ENCODE measurements at regions not wholly inside any gene's neighbourhood (a gene's known extent, or its start where the extent isn't known, plus 50 kb on each side); places are given as distances from the start of the nearest gene placed in this dataset.

GRCh38 chr18:22110461-22110924 is 58.9 kb upstream of the GATA6 start:
- Histone ChIP-seq H2BK5ac (ENCODE audit: low read depth, low read length, poor library complexity, severe bottlenecking) (no peak overlapping the region), H4K91ac (ENCODE audit: insufficient read depth, low read depth, low read length) (no peak overlapping the region), H2AK9ac (replicated peaks; ENCODE audit: low read depth, low read length, poor library complexity) (no peak overlapping the region), H4K20me1 (ENCODE audit: insufficient read depth, low read length) (no peaks in the 10 kb centered on the region), H2BK20ac (ENCODE audit: low read depth, low read length) (no peak overlapping the region), H3K9me1 (ENCODE audit: insufficient read depth, low read length) (no peaks in the 10 kb centered on the region), H3K9ac (ENCODE audit: low read depth, low read length) (no peak overlapping the region), H3K4me3 (ENCODE audit: insufficient read depth, low read depth, low read length) (no peak overlapping the region), H3K23ac (ENCODE audit: low read depth, low read length) (no peak overlapping the region), H4K5ac (ENCODE audit: low read depth, low read length) (no peak overlapping the region), H4K8ac (ENCODE audit: low read depth in 2 of 2, low read length in 2 of 2) (no peak overlapping the region), H2AFZ (replicated peaks; ENCODE audit: low read length, poor library complexity) (no peak overlapping the region), H3K56ac (ENCODE audit: extremely low read depth, insufficient read depth, low read length) (no peak overlapping the region), H2BK120ac (ENCODE audit: low read depth, low read length) (no peak overlapping the region), H3K27me3 (ENCODE audit: control insufficient read depth, insufficient read depth, low read length) (peaks cover 22% of the 10 kb centered on the region), H3K4me2 (ENCODE audit: low read depth, low read length) (no peak overlapping the region), H3K9me3 (ENCODE audit: control insufficient read depth, insufficient read depth, low read length) (no peaks in the 10 kb centered on the region), H3K27ac (ENCODE audit: insufficient read depth, low read length) (no peak overlapping the region), H3K79me1 (ENCODE audit: low read depth in 1 of 2, low read length in 2 of 2) (no peaks in the 10 kb centered on the region), H3K4me1 (ENCODE audit: control insufficient read depth, insufficient read depth, low read length) (no peaks in the 10 kb centered on the region), H3K36me3 (ENCODE audit: control insufficient read depth, insufficient read depth, low read length) (no peaks in the 10 kb centered on the region), H3K4ac (ENCODE audit: low read depth, low read length) (no peak overlapping the region), H2BK15ac (ENCODE audit: low read depth, low read length) (no peak overlapping the region), H2AK5ac (ENCODE audit: low read depth, low read length) (no peak overlapping the region), H3K18ac (ENCODE audit: low read depth, low read length) (no peak overlapping the region), H3K14ac (replicated peaks; ENCODE audit: low read depth, low read length) (no peak overlapping the region)
- TF ChIP-seq NFE2L2 (IDR thresholded peaks at IDR 0.05; ENCODE audit: low read depth, low read length) = no peak
- no peak for TF ChIP-seq MAZ (IDR thresholded peaks at IDR 0.05; ENCODE audit: borderline replicate concordance, low read depth, low read length)
- TF ChIP-seq, protein P1, sequence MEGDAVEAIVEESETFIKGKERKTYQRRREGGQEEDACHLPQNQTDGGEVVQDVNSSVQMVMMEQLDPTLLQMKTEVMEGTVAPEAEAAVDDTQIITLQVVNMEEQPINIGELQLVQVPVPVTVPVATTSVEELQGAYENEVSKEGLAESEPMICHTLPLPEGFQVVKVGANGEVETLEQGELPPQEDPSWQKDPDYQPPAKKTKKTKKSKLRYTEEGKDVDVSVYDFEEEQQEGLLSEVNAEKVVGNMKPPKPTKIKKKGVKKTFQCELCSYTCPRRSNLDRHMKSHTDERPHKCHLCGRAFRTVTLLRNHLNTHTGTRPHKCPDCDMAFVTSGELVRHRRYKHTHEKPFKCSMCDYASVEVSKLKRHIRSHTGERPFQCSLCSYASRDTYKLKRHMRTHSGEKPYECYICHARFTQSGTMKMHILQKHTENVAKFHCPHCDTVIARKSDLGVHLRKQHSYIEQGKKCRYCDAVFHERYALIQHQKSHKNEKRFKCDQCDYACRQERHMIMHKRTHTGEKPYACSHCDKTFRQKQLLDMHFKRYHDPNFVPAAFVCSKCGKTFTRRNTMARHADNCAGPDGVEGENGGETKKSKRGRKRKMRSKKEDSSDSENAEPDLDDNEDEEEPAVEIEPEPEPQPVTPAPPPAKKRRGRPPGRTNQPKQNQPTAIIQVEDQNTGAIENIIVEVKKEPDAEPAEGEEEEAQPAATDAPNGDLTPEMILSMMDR (conservative IDR thresholded peaks at IDR 0.05; ENCODE audit: low read depth, low read length) = no peak
- no peak for TF ChIP-seq RFX5 (IDR thresholded peaks at IDR 0.05; ENCODE audit: low read depth, low read length)
- no peak for TF ChIP-seq BHLHE40 (IDR thresholded peaks at IDR 0.05; ENCODE audit: low read depth, low read length)
- TF ChIP-seq RCOR1 (IDR thresholded peaks at IDR 0.05; ENCODE audit: insufficient replicate concordance, low read length) = no peak
- TF ChIP-seq RAD21 (IDR thresholded peaks at IDR 0.05; ENCODE audit: low read length) = no peak
- ATAC-seq (ENCODE audit: low read depth) = no peak
- dilution Hi-C loops (cut with HindIII; ENCODE audit: low sequenced_read_pairs, unreplicated experiment) = no loop called here
- WGBS, 2 experiments (ENCODE audit: extremely low coverage in 2 of 2, insufficient read length in 1 of 2) = 30% methylated on average over 5 of the region's 9 CpGs; no CpG with 5 or more reads in 1 of the 2 experiments
- CTCF ChIA-PET = no interaction called here
- in situ Hi-C loops (cut with MboI; ENCODE audit: low sequenced_read_pairs) = no loop called here
- intact Hi-C loops (cut with micrococcal nuclease) = no loop called here
- BruUV-seq (replicated peaks) = no TSS peak
- no peak for DNase-seq
- POLR2A ChIA-PET (ENCODE audit: unreplicated experiment) = no interaction called here

Measured in IMR-90 (cell line).